NOMO-1 treated with DMSO at 0.1 percent for 48 hours (cell line): ENCODE measurements at regions not wholly inside any gene's neighbourhood (a gene's known extent, or its start where the extent isn't known, plus 50 kb on each side); places are given as distances from the start of the nearest gene placed in this dataset.

Experiments
- DNase-seq: peaks from one replicate; lab custom pipeline; 2025; ENCODE audit not compliant: unreplicated experiment; lab: John Stamatoyannopoulos, UW

DNA sequence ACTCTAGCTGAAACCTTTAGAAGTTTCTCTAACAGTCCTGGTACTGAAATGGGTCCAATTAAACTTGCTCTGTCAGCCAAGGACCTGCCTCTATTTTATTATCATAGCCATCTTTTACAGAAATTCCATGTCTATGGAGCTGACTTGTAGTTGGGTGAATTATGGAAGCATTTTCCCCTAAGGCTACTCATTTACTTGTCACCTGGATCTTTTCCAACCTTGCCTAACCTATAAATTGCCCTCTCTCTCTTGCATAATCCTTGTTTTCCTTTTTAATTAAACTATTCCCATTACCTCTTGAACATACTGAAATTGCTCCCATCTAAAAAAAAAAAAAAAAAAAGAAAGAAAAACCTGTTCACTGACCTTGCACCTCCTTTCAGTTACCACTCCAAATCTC lies 74.6 kb upstream of the DOK6 start:
- no peak for DNase-seq

DNA sequence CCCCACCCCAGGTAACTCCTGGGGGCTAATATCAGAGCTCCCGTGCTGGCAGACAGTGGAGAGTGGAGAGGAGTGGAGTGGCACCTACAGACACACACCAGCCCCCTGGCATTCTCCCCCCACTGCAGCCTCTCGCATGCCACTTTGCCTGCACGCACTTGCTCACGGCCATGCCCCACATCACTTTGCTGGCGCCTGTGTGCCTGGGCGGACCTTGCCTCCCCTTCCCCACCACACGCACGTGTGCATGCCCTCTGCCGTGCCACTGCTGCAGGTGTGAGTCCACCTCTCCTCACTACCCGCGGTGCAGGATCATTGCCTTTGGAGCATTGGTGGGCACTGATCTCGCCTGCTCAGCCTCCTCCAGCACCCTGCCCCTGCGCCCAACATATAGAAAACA lies 72.6 kb upstream of the DOK6 start:
- no peak for DNase-seq

DNA sequence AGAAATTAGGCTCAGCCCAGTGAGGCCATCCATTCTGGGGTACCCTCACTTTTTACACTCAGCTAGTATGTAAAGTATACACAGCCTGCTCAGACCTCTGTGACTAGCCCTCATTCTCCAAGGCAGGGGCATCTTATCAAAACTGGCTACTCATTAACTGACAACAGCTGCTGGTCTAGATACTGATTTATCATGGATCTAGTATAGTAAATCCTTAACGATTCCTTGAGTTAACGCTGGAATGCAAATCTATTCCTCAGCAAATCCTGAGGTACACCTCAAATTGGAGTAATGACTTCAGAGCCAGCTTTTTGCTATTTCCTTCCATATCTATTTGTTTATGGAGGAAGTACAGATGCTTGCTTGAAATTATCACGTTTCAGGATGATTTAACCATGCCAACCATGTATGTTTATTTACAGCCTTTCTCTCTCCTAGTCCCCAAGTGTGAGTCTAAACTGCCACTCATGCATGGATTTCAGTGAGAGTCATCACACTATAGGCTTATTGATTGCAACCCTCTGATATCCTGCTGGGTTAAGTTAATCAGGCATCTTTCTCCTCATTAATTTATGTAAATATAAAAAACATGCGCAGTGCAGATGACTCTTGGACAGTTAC lies 70.2 kb upstream of the DOK6 start:
- no peak for DNase-seq

DNA sequence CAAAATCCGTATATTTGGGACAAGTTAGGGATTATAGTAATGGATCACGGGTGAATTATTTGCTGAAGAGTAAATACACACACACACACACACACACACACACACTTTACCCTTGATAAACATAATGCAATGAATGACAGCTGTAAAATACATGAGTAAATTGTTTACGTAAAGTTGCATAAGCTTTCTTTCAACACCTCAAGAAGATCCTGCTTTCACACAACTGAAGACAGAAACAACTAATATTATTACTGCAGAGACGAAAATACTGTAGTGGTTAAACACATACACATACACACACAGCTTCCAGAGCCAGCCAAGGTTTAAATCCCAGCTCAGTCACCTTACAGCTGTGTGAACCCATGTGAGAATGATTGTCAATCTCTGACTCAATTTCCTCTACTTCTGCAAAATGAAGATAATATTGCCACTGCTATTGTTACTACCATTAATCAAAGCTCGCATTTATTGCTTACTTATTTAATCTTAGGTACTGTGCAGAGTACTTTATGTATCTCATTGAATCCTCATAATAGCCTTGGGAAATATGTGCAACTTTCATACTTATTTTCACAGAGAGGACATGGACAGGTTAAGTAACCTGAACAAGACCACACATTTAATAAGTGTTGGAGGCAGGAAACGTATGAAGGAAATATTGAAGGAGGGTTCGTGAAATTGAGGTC lies 50.6 kb upstream of the DOK6 start:
- DNase-seq: no peak
